ENCODE measurements at regions not wholly inside any gene's neighbourhood (a gene's known extent, or its start where the extent isn't known, plus 50 kb on each side); places are given as distances from the start of the nearest gene placed in this dataset.
"Not testable (repeated sequence)": the region's sequence is repeated elsewhere in the genome, so short reads cannot be mapped to it uniquely, and the experiment has no call there.

DNA sequence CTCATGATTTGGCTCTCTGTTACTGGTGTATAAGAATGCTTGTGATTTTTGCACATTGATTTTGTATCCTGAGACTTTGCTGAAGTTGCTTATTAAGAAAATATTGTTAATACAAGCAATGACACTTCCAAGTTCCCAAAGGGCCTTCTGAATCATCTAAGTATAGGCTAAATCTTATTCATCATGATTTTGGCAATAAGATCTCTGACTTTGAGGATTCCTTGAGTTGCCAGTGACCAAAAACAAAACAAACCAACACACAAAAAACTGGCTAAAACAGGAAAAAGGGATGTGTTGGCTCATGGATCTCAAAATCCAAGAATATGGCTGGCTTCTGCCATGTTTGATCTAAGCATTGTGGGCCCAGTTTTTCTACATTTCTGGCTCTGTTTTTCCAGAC, 163.4 kb downstream of the HHIPL2 start:
- Histone ChIP-seq H3K27me3 (ENCODE audit: insufficient read depth, low read length, poor library complexity, severe bottlenecking) (no peaks in the 10 kb centered on the region), H3F3A (ENCODE audit: low read depth) (no peaks in the 10 kb centered on the region), H2AFZ (ENCODE audit: low read length) (no peak overlapping the region), H3K9me3 (ENCODE audit: insufficient read depth, low read depth, low read length) (peaks cover 4% of the 10 kb centered on the region; the same call in 1 of the 2 replicates), H3K4me3 (ENCODE audit: low read length, poor library complexity, severe bottlenecking) (no peak overlapping the region), H3K4me2 (ENCODE audit: low read depth, low read length, poor library complexity, severe bottlenecking) (no peak overlapping the region), H3K4me1 (ENCODE audit: insufficient read depth, low read length, poor library complexity, severe bottlenecking) (no peaks in the 10 kb centered on the region), H3K36me3 (ENCODE audit: insufficient read depth, low read length) (no peaks in the 10 kb centered on the region), H3K79me2 (ENCODE audit: insufficient read depth, low read length) (no peaks in the 10 kb centered on the region), H3K9me2 (replicated peaks; ENCODE audit: low read depth, low read length) (no peaks in the 10 kb centered on the region), H4K20me1 (ENCODE audit: insufficient read depth, low read length, poor library complexity, severe bottlenecking) (no peaks in the 10 kb centered on the region), H3K9ac (ENCODE audit: low read depth, low read length, poor library complexity, severe bottlenecking) (no peak overlapping the region)
- TF ChIP-seq, protein P1, sequence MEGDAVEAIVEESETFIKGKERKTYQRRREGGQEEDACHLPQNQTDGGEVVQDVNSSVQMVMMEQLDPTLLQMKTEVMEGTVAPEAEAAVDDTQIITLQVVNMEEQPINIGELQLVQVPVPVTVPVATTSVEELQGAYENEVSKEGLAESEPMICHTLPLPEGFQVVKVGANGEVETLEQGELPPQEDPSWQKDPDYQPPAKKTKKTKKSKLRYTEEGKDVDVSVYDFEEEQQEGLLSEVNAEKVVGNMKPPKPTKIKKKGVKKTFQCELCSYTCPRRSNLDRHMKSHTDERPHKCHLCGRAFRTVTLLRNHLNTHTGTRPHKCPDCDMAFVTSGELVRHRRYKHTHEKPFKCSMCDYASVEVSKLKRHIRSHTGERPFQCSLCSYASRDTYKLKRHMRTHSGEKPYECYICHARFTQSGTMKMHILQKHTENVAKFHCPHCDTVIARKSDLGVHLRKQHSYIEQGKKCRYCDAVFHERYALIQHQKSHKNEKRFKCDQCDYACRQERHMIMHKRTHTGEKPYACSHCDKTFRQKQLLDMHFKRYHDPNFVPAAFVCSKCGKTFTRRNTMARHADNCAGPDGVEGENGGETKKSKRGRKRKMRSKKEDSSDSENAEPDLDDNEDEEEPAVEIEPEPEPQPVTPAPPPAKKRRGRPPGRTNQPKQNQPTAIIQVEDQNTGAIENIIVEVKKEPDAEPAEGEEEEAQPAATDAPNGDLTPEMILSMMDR (conservative IDR thresholded peaks at IDR 0.05; ENCODE audit: low read length), result no peak
- TF ChIP-seq EZH2phosphoT487 (IDR thresholded peaks at IDR 0.05; ENCODE audit: borderline replicate concordance), result no peak

DNA sequence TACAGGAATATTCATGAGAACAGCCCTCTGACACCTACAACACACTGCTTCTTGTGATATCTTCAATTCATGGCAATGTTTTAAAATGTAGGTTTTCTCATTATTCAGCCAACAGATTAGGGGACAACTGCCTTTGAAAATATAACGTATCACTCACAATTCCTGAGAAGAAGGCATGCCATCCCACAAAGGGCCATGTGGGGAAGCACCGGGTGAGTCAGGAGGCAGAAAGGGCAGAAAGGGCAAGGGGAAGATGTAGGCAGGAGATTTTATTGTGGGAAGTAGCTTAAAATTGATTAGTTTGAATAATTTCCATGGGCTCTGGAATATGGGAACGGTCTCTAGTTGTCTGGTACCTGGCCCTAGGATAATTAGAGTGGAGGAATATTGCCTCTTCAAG, 165.7 kb downstream of the HHIPL2 start:
- no peaks in the 10 kb centered on the region for H3K9me2 ChIP-seq (replicated peaks; ENCODE audit: low read depth, low read length)
- H3K4me3 ChIP-seq (ENCODE audit: low read length, poor library complexity, severe bottlenecking), result no peak overlapping the region
- no peaks in the 10 kb centered on the region for H3K36me3 ChIP-seq (ENCODE audit: insufficient read depth, low read length)
- H4K20me1 ChIP-seq (ENCODE audit: insufficient read depth, low read length, poor library complexity, severe bottlenecking), result no peaks in the 10 kb centered on the region
- H3K79me2 ChIP-seq (ENCODE audit: insufficient read depth, low read length), result no peaks in the 10 kb centered on the region
- no peaks in the 10 kb centered on the region for H3K4me1 ChIP-seq (ENCODE audit: insufficient read depth, low read length, poor library complexity, severe bottlenecking)
- H3K4me2 ChIP-seq (ENCODE audit: low read depth, low read length, poor library complexity, severe bottlenecking), result no peak overlapping the region
- no peaks in the 10 kb centered on the region for H3F3A ChIP-seq (ENCODE audit: low read depth)
- no peak overlapping the region for H3K9ac ChIP-seq (ENCODE audit: low read depth, low read length, poor library complexity, severe bottlenecking)
- no peak overlapping the region for H2AFZ ChIP-seq (ENCODE audit: low read length)
- TF ChIP-seq EZH2phosphoT487 (IDR thresholded peaks at IDR 0.05; ENCODE audit: borderline replicate concordance), result no peak
- TF ChIP-seq, protein P1 (conservative IDR thresholded peaks at IDR 0.05; ENCODE audit: low read length), result no peak
- peaks cover 4% of the 10 kb centered on the region; the same call in 1 of the 2 replicates for H3K9me3 ChIP-seq (ENCODE audit: insufficient read depth, low read depth, low read length)
- H3K27me3 ChIP-seq (ENCODE audit: insufficient read depth, low read length, poor library complexity, severe bottlenecking), result no peaks in the 10 kb centered on the region

DNA sequence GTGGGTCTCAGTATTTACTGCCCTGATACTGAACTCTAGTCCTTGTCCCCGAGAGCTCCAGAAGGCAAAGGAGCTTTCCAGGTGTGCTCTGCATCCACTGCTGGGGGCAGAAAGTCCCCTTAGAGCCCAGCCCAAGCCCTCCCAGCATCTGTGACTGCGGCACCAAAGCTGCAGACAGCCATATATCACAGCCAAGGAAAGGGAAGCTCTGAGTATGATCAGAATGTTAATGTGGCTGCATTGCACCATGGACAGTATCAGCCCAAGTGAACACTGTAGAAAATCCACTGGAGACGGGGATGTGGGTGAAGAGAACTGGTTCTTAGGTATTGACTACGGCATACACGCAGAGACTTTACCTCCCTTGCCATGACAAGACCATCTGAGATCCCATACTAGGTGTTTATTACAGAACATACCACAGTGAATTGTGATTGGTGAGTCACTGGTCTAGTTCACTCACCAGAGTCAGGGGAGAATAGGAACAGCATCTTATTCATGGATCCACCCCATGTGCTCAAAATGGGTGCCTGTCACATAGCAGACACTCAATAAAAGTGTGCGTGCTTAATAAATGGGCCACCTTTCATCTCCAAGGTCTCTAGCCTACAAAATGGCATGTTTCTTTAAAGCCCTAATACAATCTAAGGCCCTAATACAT, 170.3 kb downstream of the HHIPL2 start:
- TF ChIP-seq, protein P1 (conservative IDR thresholded peaks at IDR 0.05; ENCODE audit: low read length), result no peak
- no peak for TF ChIP-seq EZH2phosphoT487 (IDR thresholded peaks at IDR 0.05; ENCODE audit: borderline replicate concordance)
- H3K9me2 ChIP-seq (replicated peaks; ENCODE audit: low read depth, low read length), result no peaks in the 10 kb centered on the region
- H3K27me3 ChIP-seq (ENCODE audit: insufficient read depth, low read length, poor library complexity, severe bottlenecking), result no peaks in the 10 kb centered on the region
- no peak overlapping the region for H3K9ac ChIP-seq (ENCODE audit: low read depth, low read length, poor library complexity, severe bottlenecking)
- H3K4me1 ChIP-seq (ENCODE audit: insufficient read depth, low read length, poor library complexity, severe bottlenecking), result no peaks in the 10 kb centered on the region
- H4K20me1 ChIP-seq (ENCODE audit: insufficient read depth, low read length, poor library complexity, severe bottlenecking), result no peaks in the 10 kb centered on the region
- H2AFZ ChIP-seq (ENCODE audit: low read length), result no peak overlapping the region
- no peak overlapping the region for H3K4me3 ChIP-seq (ENCODE audit: low read length, poor library complexity, severe bottlenecking)
- no peaks in the 10 kb centered on the region for H3K79me2 ChIP-seq (ENCODE audit: insufficient read depth, low read length)
- peaks cover 4% of the 10 kb centered on the region; the same call in 1 of the 2 replicates for H3K9me3 ChIP-seq (ENCODE audit: insufficient read depth, low read depth, low read length)
- H3K36me3 ChIP-seq (ENCODE audit: insufficient read depth, low read length), result no peaks in the 10 kb centered on the region
- no peak overlapping the region for H3K4me2 ChIP-seq (ENCODE audit: low read depth, low read length, poor library complexity, severe bottlenecking)
- H3F3A ChIP-seq (ENCODE audit: low read depth), result no peaks in the 10 kb centered on the region

DNA sequence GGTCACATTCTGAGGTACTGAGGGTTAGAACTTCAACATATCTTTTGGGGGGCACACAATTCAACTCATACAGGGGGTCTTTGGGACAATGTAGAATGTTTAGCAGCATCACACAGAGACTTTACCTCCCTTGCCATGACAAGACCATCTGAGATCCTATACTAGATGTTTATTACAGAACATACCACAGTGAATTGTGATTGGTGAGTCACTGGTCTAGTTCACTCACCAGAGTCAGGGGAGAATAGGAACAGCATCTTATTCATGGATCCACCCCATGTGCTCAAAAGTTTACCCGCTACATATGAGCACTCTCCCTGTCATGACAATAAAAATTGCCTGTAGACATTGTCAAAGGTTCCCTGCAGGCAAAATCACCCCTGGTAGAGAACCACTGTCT, 171.1 kb downstream of the HHIPL2 start:
- not testable (repeated sequence) for H3K36me3 ChIP-seq (ENCODE audit: insufficient read depth, low read length); H3K4me3 ChIP-seq (ENCODE audit: low read length, poor library complexity, severe bottlenecking); H3K79me2 ChIP-seq (ENCODE audit: insufficient read depth, low read length); H3K9me3 ChIP-seq (ENCODE audit: insufficient read depth, low read depth, low read length); H3K4me1 ChIP-seq (ENCODE audit: insufficient read depth, low read length, poor library complexity, severe bottlenecking); H2AFZ ChIP-seq (ENCODE audit: low read length); H3F3A ChIP-seq (ENCODE audit: low read depth); H3K4me2 ChIP-seq (ENCODE audit: low read depth, low read length, poor library complexity, severe bottlenecking); H4K20me1 ChIP-seq (ENCODE audit: insufficient read depth, low read length, poor library complexity, severe bottlenecking); H3K27me3 ChIP-seq (ENCODE audit: insufficient read depth, low read length, poor library complexity, severe bottlenecking); H3K9me2 ChIP-seq (replicated peaks; ENCODE audit: low read depth, low read length); H3K9ac ChIP-seq (ENCODE audit: low read depth, low read length, poor library complexity, severe bottlenecking)
